ENCODE measurements at regions not wholly inside any gene's neighbourhood (a gene's known extent, or its start where the extent isn't known, plus 50 kb on each side); places are given as distances from the start of the nearest gene placed in this dataset.

DNA sequence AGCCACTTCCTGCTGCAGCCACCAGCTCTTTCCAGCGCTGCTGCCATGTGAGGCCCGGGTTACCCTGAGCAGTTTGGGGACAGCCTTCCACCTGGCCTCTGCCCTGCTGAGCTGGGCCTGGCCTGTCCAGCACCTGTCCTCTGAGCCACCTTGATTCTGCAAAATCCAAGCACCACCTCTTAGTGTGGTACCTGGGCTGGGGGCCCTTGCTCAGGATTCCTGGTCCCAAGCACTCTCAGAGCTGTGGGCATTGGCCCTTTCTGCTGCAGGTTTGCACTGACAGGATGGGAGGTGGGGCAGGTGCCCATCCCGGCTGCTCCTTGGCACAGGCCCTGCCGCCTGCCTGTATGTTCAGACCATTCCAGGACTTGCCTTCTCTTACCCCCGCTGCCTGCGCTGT is 309.2 kb upstream of the IRX4 start:
- DNase-seq, result no peak
- H3K27me3 ChIP-seq, result no peaks in the 10 kb centered on the region
- H3K27ac ChIP-seq, result no peak overlapping the region
- TF ChIP-seq, protein P1, sequence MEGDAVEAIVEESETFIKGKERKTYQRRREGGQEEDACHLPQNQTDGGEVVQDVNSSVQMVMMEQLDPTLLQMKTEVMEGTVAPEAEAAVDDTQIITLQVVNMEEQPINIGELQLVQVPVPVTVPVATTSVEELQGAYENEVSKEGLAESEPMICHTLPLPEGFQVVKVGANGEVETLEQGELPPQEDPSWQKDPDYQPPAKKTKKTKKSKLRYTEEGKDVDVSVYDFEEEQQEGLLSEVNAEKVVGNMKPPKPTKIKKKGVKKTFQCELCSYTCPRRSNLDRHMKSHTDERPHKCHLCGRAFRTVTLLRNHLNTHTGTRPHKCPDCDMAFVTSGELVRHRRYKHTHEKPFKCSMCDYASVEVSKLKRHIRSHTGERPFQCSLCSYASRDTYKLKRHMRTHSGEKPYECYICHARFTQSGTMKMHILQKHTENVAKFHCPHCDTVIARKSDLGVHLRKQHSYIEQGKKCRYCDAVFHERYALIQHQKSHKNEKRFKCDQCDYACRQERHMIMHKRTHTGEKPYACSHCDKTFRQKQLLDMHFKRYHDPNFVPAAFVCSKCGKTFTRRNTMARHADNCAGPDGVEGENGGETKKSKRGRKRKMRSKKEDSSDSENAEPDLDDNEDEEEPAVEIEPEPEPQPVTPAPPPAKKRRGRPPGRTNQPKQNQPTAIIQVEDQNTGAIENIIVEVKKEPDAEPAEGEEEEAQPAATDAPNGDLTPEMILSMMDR (IDR thresholded peaks at IDR 0.05), result no peak
- intact Hi-C loops (cut with DNase I), result no loop called here
- H3K4me3 ChIP-seq, result no peak overlapping the region
- no peaks in the 10 kb centered on the region for H3K36me3 ChIP-seq
- H3K9me3 ChIP-seq, result no peaks in the 10 kb centered on the region
- H3K4me1 ChIP-seq, result no peaks in the 10 kb centered on the region
- no peak overlapping the region for H3K9ac ChIP-seq (ENCODE audit: low read depth in 2 of 2, low read length in 2 of 2)

- H3K9ac ChIP-seq (ENCODE audit: low read depth in 2 of 2, low read length in 2 of 2), result no peak overlapping the region
- H3K4me3 ChIP-seq, result no peak overlapping the region
- H3K27me3 ChIP-seq, result no peaks in the 10 kb centered on the region
- H3K36me3 ChIP-seq, result no peaks in the 10 kb centered on the region
- H3K27ac ChIP-seq, result no peak overlapping the region
- intact Hi-C loops (cut with DNase I), result no loop called here
- DNase-seq, result no peak
- H3K4me1 ChIP-seq, result no peaks in the 10 kb centered on the region
- TF ChIP-seq, protein P1 (IDR thresholded peaks at IDR 0.05), result no peak
- H3K9me3 ChIP-seq, result no peaks in the 10 kb centered on the region
Measured at GRCh38 chr5:2190549-2190948, 307.8 kb upstream of the IRX4 start.

GRCh38 chr5:2188661-2189060 is 305.9 kb upstream of the IRX4 start:
- intact Hi-C loops (cut with DNase I), result no loop called here
- Histone ChIP-seq H3K4me1 (no peaks in the 10 kb centered on the region), H3K9ac (ENCODE audit: low read depth in 2 of 2, low read length in 2 of 2) (no peak overlapping the region), H3K4me3 (no peak overlapping the region), H3K27ac (no peak overlapping the region), H3K27me3 (no peaks in the 10 kb centered on the region), H3K9me3 (no peaks in the 10 kb centered on the region), H3K36me3 (no peaks in the 10 kb centered on the region)
- peak; percentile 2 for DNase-seq
- TF ChIP-seq, protein P1 (IDR thresholded peaks at IDR 0.05), result no peak

- intact Hi-C loops (cut with DNase I), result no loop called here
- DNase-seq, result no peak
- no peak overlapping the region for H3K27ac ChIP-seq
- H3K9ac ChIP-seq (ENCODE audit: low read depth in 2 of 2, low read length in 2 of 2), result no peak overlapping the region
- H3K9me3 ChIP-seq, result no peaks in the 10 kb centered on the region
- TF ChIP-seq, protein P1 (IDR thresholded peaks at IDR 0.05), result no peak
- H3K4me3 ChIP-seq, result no peak overlapping the region
- H3K36me3 ChIP-seq, result no peaks in the 10 kb centered on the region
- no peaks in the 10 kb centered on the region for H3K27me3 ChIP-seq
- H3K4me1 ChIP-seq, result no peaks in the 10 kb centered on the region
Measured at GRCh38 chr5:2188137-2188536, 305.4 kb upstream of the IRX4 start.

- intact Hi-C loops (cut with DNase I), result no loop called here
- no peak overlapping the region for H3K4me3 ChIP-seq
- H3K9ac ChIP-seq (ENCODE audit: low read depth in 2 of 2, low read length in 2 of 2), result no peak overlapping the region
- peak; percentile 14 for DNase-seq
- TF ChIP-seq, protein P1 (IDR thresholded peaks at IDR 0.05), result no peak
- no peaks in the 10 kb centered on the region for H3K36me3 ChIP-seq
- no peak overlapping the region for H3K27ac ChIP-seq
- no peaks in the 10 kb centered on the region for H3K9me3 ChIP-seq
- H3K4me1 ChIP-seq, result no peaks in the 10 kb centered on the region
- H3K27me3 ChIP-seq, result no peaks in the 10 kb centered on the region
Measured at GRCh38 chr5:2187687-2188086, 305.0 kb upstream of the IRX4 start.

GRCh38 chr5:2187156-2187555 is 304.4 kb upstream of the IRX4 start:
- DNase-seq, result peak; percentile 5
- H3K27ac ChIP-seq, result no peak overlapping the region
- H3K4me1 ChIP-seq, result no peaks in the 10 kb centered on the region
- intact Hi-C loops (cut with DNase I), result no loop called here
- no peaks in the 10 kb centered on the region for H3K9me3 ChIP-seq
- H3K9ac ChIP-seq (ENCODE audit: low read depth in 2 of 2, low read length in 2 of 2), result no peak overlapping the region
- TF ChIP-seq, protein P1 (IDR thresholded peaks at IDR 0.05), result no peak
- no peaks in the 10 kb centered on the region for H3K36me3 ChIP-seq
- no peaks in the 10 kb centered on the region for H3K27me3 ChIP-seq
- H3K4me3 ChIP-seq, result no peak overlapping the region

All from colonic mucosa (tissue), 4 donors.